ENCODE measurements at regions not wholly inside any gene's neighbourhood (a gene's known extent, or its start where the extent isn't known, plus 50 kb on each side); places are given as distances from the start of the nearest gene placed in this dataset.
"Not testable (repeated sequence)": the region's sequence is repeated elsewhere in the genome, so short reads cannot be mapped to it uniquely, and the experiment has no call there.

DNA sequence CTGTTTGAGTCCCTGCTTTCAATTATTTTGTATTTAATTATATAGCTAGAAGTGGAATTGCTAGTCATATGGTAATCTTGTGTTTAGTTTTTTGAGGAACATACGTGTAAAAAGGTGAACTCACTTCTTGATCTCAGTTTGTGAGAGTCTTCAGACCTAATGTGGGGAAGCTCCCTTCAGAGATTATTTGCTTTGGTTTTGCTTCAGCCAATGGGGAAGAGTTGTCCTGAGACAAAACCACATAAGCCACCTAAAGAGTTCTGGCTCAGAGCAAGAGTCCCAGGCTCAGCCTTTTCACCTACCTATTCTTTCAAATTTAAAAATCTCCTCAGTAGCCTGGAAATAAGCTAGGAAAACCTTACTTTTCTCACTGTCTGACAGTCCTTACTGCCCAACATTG is 138.4 kb downstream of the UCK2 start:
- DNase-seq: no peak

GRCh38 chr1:165969366-165969765 is 142.0 kb downstream of the UCK2 start:
- DNase-seq: not testable (repeated sequence)

DNA sequence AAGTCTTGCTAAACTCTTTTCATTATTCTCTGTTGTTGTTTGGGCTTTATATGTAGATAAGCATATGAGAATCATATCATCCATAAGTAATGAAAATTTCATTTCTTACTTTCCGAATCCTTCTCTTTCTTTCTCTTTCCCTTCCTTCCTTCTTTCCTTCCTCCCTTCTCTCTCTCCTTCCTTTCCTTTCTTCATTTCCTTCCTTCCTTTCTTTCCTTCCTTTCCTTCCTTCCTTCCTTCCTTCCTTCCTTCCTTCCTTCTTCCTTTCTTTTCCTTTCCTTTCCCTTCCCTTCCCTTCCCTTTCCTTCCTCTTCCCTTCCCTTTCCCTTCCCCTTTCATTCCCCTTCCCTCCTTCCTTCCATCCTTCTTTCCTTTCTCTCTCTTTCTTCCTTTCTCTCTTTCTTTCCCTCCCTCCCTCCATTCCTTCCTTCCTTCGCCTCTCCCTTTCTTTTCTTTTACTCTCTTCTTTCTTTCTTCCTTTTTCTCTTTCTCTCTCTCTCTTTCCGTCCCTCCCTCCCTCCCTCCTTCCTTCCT is 147.3 kb downstream of the UCK2 start:
- DNase-seq: no peak

- peak; percentile 3 for DNase-seq
Observed at GRCh38 chr1:165988275-165988674, 160.9 kb downstream of the UCK2 start.

- DNase-seq: no peak
Observed at GRCh38 chr1:165988817-165989216, 161.4 kb downstream of the UCK2 start.

- no peak for DNase-seq
Observed at GRCh38 chr1:165992533-165992932, 165.1 kb downstream of the UCK2 start.

DNA sequence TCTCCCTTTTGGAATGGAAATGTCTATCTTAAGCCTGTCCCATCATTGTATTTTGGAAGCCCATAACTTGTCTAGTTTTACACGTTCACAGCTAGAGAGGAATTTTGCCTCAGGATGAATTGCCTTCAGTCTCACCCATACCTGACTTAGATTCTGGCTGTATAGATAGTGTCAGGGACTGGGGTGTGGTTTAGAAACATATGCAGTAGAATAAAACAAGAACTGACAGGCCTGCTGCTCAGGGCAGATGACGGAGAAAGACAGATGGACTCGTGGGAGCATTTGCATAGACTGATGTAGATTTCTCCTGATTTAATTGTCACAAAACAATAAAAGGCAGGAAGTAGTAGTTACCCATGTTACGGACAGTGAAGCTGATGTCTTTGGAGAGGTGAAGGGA is 166.7 kb downstream of the UCK2 start:
- no peak for DNase-seq

DNA sequence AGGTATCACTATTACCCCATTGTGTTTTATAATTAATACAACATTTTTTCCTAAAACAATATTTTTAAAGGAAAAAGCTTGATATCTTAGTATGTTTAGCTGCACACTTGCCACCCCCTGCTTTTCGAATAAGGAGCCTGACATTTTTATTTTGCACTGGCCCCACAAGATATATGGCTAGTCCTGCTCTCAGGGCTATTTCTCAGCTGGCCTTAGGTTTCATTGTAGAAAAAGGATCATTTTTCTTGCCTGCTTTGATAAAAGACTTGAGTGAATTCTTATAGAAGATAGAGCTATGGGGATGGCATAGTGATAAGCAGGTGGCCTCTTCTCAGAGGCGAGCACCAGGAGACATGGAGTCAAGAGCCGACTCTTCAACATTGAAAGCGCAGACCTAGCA is 167.0 kb downstream of the FAM78B start:
- DNase-seq: no peak

GRCh38 chr1:166007176-166007575 is 159.6 kb downstream of the FAM78B start:
- DNase-seq: no peak

DNA sequence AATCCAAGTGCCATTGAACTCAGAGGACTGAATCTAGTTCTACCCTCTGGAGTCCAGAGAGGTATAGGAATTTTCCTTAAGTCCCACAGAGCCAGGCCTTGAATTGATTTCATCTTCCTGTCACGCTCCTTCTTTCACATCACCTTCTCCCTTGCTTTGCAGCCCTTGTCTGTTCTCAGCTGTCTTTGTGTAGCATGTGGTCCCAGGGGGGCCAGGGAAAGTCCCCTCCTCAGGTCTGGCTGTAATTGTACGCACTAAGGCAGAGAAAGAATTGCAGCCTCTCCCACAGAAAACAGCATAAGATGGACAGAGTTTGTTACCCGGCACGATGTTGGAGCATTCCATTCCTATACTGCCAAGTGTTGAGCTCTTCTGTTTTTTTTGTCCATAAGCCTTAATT is 153.6 kb downstream of the FAM78B start:
- DNase-seq: no peak

GRCh38 chr1:166017395-166017794 is 149.4 kb downstream of the FAM78B start:
- DNase-seq: no peak
